ENCODE measurements at regions not wholly inside any gene's neighbourhood (a gene's known extent, or its start where the extent isn't known, plus 50 kb on each side); places are given as distances from the start of the nearest gene placed in this dataset.

- H3K27me3 ChIP-seq (ENCODE audit: insufficient read depth, low read depth, low read length), result no peaks in the 10 kb centered on the region
- no peak overlapping the region for H3K4me2 ChIP-seq (ENCODE audit: low read length)
- H3F3A ChIP-seq (ENCODE audit: insufficient read depth, low read length, poor library complexity, severe bottlenecking), result no peaks in the 10 kb centered on the region
- H3K9me2 ChIP-seq (ENCODE audit: insufficient read depth, low read length), result no peaks in the 10 kb centered on the region
- H3K9me3 ChIP-seq (ENCODE audit: low read length), result no peaks in the 10 kb centered on the region
- no peak overlapping the region for H2AFZ ChIP-seq (ENCODE audit: low read depth, low read length)
- no peak overlapping the region for H3K9ac ChIP-seq (ENCODE audit: low read length)
- H3K79me2 ChIP-seq (replicated peaks; ENCODE audit: insufficient read depth, low read length), result no peaks in the 10 kb centered on the region
- TF ChIP-seq SMC3 (conservative IDR thresholded peaks at IDR 0.05; ENCODE audit: poor library complexity) (no peak), EP300 (conservative IDR thresholded peaks at IDR 0.05; ENCODE audit: poor library complexity, severe bottlenecking) (no peak), TAF1 (IDR thresholded peaks at IDR 0.05; ENCODE audit: low read depth) (no peak), CTCF (IDR thresholded peaks at IDR 0.05; ENCODE audit: poor library complexity, severe bottlenecking) (no peak), RAD21 (conservative IDR thresholded peaks at IDR 0.05) (no peak), REST (IDR thresholded peaks at IDR 0.05; ENCODE audit: borderline replicate concordance) (no peak), MXI1 (conservative IDR thresholded peaks at IDR 0.05; ENCODE audit: poor library complexity, severe bottlenecking) (no peak), POLR2AphosphoS5 (IDR thresholded peaks at IDR 0.05) (no peak), EZH2 (IDR thresholded peaks at IDR 0.05; ENCODE audit: borderline replicate concordance, insufficient read depth, low read length, poor library complexity, severe bottlenecking) (no peak)
- no peak overlapping the region for H3K4me3 ChIP-seq (ENCODE audit: low read length)
- no peaks in the 10 kb centered on the region for H3K36me3 ChIP-seq (ENCODE audit: insufficient read depth, low read length)
- H4K20me1 ChIP-seq (ENCODE audit: insufficient read depth), result no peaks in the 10 kb centered on the region
- no peak overlapping the region for H3K27ac ChIP-seq (ENCODE audit: low read length)
Observed at GRCh38 chr5:98631311-98632054, 142.0 kb upstream of the RGMB start.

- H3F3A ChIP-seq (ENCODE audit: insufficient read depth, low read length, poor library complexity, severe bottlenecking), result no peaks in the 10 kb centered on the region
- no peaks in the 10 kb centered on the region for H3K9me2 ChIP-seq (ENCODE audit: insufficient read depth, low read length)
- H3K27me3 ChIP-seq (ENCODE audit: insufficient read depth, low read depth, low read length), result no peaks in the 10 kb centered on the region
- H2AFZ ChIP-seq (ENCODE audit: low read depth, low read length), result no peak overlapping the region
- H3K27ac ChIP-seq (ENCODE audit: low read length), result no peak overlapping the region
- no peaks in the 10 kb centered on the region for H3K79me2 ChIP-seq (replicated peaks; ENCODE audit: insufficient read depth, low read length)
- H3K36me3 ChIP-seq (ENCODE audit: insufficient read depth, low read length), result no peaks in the 10 kb centered on the region
- no peak for TF ChIP-seq POLR2AphosphoS5 (IDR thresholded peaks at IDR 0.05)
- H3K4me3 ChIP-seq (ENCODE audit: low read length), result no peak overlapping the region
- no peaks in the 10 kb centered on the region for H3K9me3 ChIP-seq (ENCODE audit: low read length)
- no peak overlapping the region for H3K9ac ChIP-seq (ENCODE audit: low read length)
- H3K4me2 ChIP-seq (ENCODE audit: low read length), result no peak overlapping the region
- no peaks in the 10 kb centered on the region for H4K20me1 ChIP-seq (ENCODE audit: insufficient read depth)
Observed at GRCh38 chr5:98635656-98636055, 137.8 kb upstream of the RGMB start.
